ENCODE measurements at regions not wholly inside any gene's neighbourhood (a gene's known extent, or its start where the extent isn't known, plus 50 kb on each side); places are given as distances from the start of the nearest gene placed in this dataset.

- POLR2A ChIA-PET, result no interaction called here
- Histone ChIP-seq H3K4me2 (ENCODE audit: low read depth, low read length) (no peak overlapping the region), H3K4me1 (ENCODE audit: insufficient read depth, low read length) (no peaks in the 10 kb centered on the region), H3K4me3 (replicated peaks in 1 of 3; ENCODE audit: insufficient read depth in 1 of 3, low read depth in 2 of 3, low read length in 3 of 3) (no peak overlapping the region), H3K27ac (ENCODE audit: extremely low read length, insufficient read depth, low read length) (no peak overlapping the region), H3K36me3 (replicated peaks in 1 of 2; ENCODE audit: control insufficient read depth in 1 of 2, insufficient read depth in 2 of 2, low read length in 2 of 2) (no peaks in the 10 kb centered on the region), H3K27me3 (ENCODE audit: control insufficient read depth in 1 of 2, insufficient read depth in 2 of 2, low read length in 2 of 2) (no peaks in the 10 kb centered on the region; a peak in 1 of 5 replicates), H3K79me2 (ENCODE audit: insufficient read depth, low read length) (no peaks in the 10 kb centered on the region), H3K9ac (ENCODE audit: insufficient read depth, low read depth, low read length) (no peak overlapping the region), H4K20me1 (ENCODE audit: insufficient read depth, low read length) (no peaks in the 10 kb centered on the region), H3K9me3 (ENCODE audit: low read length) (peaks cover 10% of the 10 kb centered on the region; the same call in 1 of the 2 replicates), H2AFZ (ENCODE audit: low read length) (no peak overlapping the region)
- in situ Hi-C loops (cut with HindIII; ENCODE audit: extremely low pct_ligation_motif_present, low pct_unique_long_range_greater_than_20kb), result no loop called here
- WGBS (ENCODE audit: low lambda C conversion rate), result 0% methylated on average over 2 of the region's 2 CpGs
- CTCF ChIA-PET (ENCODE audit: low intra/inter-chr PET ratio, low total read pairs), result no interaction called here
- ATAC-seq, result no peak
- intact Hi-C loops (cut with micrococcal nuclease; ENCODE audit: unreplicated experiment), result no loop called here
- FAIRE-seq, result no peak
- no peak for DNase-seq (ENCODE audit: low spot score)
- BruUV-seq (replicated peaks), result no TSS peak
- TF ChIP-seq, protein P1, sequence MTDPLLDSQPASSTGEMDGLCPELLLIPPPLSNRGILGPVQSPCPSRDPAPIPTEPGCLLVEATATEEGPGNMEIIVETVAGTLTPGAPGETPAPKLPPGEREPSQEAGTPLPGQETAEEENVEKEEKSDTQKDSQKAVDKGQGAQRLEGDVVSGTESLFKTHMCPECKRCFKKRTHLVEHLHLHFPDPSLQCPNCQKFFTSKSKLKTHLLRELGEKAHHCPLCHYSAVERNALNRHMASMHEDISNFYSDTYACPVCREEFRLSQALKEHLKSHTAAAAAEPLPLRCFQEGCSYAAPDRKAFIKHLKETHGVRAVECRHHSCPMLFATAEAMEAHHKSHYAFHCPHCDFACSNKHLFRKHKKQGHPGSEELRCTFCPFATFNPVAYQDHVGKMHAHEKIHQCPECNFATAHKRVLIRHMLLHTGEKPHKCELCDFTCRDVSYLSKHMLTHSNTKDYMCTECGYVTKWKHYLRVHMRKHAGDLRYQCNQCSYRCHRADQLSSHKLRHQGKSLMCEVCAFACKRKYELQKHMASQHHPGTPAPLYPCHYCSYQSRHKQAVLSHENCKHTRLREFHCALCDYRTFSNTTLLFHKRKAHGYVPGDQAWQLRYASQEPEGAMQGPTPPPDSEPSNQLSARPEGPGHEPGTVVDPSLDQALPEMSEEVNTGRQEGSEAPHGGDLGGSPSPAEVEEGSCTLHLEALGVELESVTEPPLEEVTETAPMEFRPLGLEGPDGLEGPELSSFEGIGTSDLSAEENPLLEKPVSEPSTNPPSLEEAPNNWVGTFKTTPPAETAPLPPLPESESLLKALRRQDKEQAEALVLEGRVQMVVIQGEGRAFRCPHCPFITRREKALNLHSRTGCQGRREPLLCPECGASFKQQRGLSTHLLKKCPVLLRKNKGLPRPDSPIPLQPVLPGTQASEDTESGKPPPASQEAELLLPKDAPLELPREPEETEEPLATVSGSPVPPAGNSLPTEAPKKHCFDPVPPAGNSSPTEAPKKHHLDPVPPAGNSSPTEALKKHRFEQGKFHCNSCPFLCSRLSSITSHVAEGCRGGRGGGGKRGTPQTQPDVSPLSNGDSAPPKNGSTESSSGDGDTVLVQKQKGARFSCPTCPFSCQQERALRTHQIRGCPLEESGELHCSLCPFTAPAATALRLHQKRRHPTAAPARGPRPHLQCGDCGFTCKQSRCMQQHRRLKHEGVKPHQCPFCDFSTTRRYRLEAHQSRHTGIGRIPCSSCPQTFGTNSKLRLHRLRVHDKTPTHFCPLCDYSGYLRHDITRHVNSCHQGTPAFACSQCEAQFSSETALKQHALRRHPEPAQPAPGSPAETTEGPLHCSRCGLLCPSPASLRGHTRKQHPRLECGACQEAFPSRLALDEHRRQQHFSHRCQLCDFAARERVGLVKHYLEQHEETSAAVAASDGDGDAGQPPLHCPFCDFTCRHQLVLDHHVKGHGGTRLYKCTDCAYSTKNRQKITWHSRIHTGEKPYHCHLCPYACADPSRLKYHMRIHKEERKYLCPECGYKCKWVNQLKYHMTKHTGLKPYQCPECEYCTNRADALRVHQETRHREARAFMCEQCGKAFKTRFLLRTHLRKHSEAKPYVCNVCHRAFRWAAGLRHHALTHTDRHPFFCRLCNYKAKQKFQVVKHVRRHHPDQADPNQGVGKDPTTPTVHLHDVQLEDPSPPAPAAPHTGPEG (CRISPR knock-in tag; IDR thresholded peaks at IDR 0.05), result no peak
- TF ChIP-seq, protein P2, sequence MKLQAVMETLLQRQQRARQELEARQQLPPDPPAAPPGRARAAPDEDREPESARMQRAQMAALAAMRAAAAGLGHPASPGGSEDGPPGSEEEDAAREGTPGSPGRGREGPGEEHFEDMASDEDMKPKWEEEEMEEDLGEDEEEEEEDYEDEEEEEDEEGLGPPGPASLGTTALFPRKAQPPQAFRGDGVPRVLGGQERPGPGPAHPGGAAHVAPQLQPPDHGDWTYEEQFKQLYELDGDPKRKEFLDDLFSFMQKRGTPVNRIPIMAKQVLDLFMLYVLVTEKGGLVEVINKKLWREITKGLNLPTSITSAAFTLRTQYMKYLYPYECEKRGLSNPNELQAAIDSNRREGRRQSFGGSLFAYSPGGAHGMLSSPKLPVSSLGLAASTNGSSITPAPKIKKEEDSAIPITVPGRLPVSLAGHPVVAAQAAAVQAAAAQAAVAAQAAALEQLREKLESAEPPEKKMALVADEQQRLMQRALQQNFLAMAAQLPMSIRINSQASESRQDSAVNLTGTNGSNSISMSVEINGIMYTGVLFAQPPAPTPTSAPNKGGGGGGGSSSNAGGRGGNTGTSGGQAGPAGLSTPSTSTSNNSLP (IDR thresholded peaks at IDR 0.05; ENCODE audit: low read depth, low read length), result no peak
- TF ChIP-seq, protein P3, sequence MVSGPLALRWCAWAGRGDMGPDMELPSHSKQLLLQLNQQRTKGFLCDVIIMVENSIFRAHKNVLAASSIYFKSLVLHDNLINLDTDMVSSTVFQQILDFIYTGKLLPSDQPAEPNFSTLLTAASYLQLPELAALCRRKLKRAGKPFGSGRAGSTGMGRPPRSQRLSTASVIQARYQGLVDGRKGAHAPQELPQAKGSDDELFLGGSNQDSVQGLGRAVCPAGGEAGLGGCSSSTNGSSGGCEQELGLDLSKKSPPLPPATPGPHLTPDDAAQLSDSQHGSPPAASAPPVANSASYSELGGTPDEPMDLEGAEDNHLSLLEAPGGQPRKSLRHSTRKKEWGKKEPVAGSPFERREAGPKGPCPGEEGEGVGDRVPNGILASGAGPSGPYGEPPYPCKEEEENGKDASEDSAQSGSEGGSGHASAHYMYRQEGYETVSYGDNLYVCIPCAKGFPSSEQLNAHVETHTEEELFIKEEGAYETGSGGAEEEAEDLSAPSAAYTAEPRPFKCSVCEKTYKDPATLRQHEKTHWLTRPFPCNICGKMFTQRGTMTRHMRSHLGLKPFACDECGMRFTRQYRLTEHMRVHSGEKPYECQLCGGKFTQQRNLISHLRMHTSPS (CRISPR knock-in tag; IDR thresholded peaks at IDR 0.05; ENCODE audit: low read depth), result no peak
- no peak for TF ChIP-seq SSRP1 (CRISPR knock-in tag; IDR thresholded peaks at IDR 0.05)
- TF ChIP-seq TRIM24 (CRISPR knock-in tag; IDR thresholded peaks at IDR 0.05), result no peak
- TF ChIP-seq, protein P4, sequence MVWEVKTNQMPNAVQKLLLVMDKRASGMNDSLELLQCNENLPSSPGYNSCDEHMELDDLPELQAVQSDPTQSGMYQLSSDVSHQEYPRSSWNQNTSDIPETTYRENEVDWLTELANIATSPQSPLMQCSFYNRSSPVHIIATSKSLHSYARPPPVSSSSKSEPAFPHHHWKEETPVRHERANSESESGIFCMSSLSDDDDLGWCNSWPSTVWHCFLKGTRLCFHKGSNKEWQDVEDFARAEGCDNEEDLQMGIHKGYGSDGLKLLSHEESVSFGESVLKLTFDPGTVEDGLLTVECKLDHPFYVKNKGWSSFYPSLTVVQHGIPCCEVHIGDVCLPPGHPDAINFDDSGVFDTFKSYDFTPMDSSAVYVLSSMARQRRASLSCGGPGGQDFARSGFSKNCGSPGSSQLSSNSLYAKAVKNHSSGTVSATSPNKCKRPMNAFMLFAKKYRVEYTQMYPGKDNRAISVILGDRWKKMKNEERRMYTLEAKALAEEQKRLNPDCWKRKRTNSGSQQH (CRISPR knock-in tag; IDR thresholded peaks at IDR 0.05; ENCODE audit: low read depth), result no peak
- TF ChIP-seq ZNF670 (CRISPR knock-in tag; IDR thresholded peaks at IDR 0.05; ENCODE audit: borderline replicate concordance), result no peak
- TF ChIP-seq, protein P5, sequence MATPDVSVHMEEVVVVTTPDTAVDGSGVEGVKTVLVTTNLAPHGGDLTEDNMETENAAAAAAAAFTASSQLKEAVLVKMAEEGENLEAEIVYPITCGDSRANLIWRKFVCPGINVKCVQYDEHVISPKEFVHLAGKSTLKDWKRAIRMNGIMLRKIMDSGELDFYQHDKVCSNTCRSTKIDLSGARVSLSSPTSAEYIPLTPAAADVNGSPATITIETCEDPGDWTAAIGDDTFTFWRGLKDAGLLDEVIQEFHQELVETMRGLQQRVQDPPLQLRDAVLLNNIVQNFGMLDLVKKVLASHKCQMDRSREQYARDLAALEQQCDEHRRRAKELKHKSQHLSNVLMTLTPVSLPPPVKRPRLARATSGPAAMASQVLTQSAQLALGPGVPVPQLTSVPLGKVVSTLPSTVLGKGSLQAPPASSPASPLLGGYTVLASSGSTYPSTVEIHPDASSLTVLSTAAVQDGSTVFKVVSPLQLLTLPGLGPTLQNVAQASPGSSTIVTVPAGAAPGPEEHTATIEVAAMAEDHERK (CRISPR knock-in tag; IDR thresholded peaks at IDR 0.05; ENCODE audit: low read depth), result no peak
- no peak for TF ChIP-seq ZNF260 (CRISPR knock-in tag; IDR thresholded peaks at IDR 0.05; ENCODE audit: borderline replicate concordance, low read depth)
- TF ChIP-seq, protein P6, sequence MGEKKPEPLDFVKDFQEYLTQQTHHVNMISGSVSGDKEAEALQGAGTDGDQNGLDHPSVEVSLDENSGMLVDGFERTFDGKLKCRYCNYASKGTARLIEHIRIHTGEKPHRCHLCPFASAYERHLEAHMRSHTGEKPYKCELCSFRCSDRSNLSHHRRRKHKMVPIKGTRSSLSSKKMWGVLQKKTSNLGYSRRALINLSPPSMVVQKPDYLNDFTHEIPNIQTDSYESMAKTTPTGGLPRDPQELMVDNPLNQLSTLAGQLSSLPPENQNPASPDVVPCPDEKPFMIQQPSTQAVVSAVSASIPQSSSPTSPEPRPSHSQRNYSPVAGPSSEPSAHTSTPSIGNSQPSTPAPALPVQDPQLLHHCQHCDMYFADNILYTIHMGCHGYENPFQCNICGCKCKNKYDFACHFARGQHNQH (CRISPR knock-in tag; IDR thresholded peaks at IDR 0.05), result no peak
- TF ChIP-seq ONECUT2 (CRISPR knock-in tag; IDR thresholded peaks at IDR 0.05), result no peak
Measured at GRCh38 chr7:109322833-109323232, 753.2 kb downstream of the DNAJB9 start.
